ENCODE measurements at regions not wholly inside any gene's neighbourhood (a gene's known extent, or its start where the extent isn't known, plus 50 kb on each side); places are given as distances from the start of the nearest gene placed in this dataset.

DNA sequence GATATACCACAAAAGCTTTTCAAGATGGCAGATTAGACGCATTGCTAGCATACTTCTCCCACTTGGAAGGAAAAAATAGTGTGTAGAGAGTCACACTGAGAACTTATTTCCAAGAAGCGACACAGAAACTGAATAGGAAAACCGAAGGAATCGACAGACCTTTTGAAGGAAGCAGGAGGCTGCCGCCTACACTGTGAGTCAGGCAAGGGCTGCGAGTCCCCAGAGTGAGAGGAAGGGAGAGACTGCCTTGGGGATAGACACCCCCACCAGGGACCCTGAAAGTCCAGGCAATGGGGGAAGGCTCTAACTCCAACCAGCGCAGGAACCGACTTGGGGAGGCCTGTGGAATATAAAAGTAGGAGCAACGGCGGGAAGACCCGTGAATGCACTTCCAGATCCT is 53.7 kb upstream of the SIRPG start:
- no peak for ATAC-seq

- ATAC-seq = no peak
Observed at GRCh38 chr20:1710484-1710883, 52.9 kb upstream of the SIRPG start.

GRCh38 chr20:1707588-1708449 is 50.2 kb upstream of the SIRPG start:
- ATAC-seq = no peak

Measured in activated CD4-positive, CD25-positive, alpha-beta regulatory T cell treated with anti-CD3 and anti-CD28 coated beads, Interleukin-2, amount 50 U/mL, for 24 hours (primary cell).